HepG2 (cell line): ENCODE measurements at regions not wholly inside any gene's neighbourhood (a gene's known extent, or its start where the extent isn't known, plus 50 kb on each side); places are given as distances from the start of the nearest gene placed in this dataset.

ENCODE experiments used
- ATAC-seq: fragments of 200-7000 bp; cut with Tn5 transposase; 3 replicates; pipeline ENCODE4 v1.9.1; 2020; ENCODE audit warnings: mild to moderate bottlenecking, moderate library complexity
- BruUV-seq: library from RNA; stranded (reverse); fragments of 400-500 nt; replicated peaks from 2 replicates; lab custom pipeline; 2021; lab: Mats Ljungman, UMichigan
- CTCF ChIA-PET: fragments of 300-600 bp; formaldehyde crosslinking; extraction: SDS; loops from one replicate; lab custom pipeline; 2021; ENCODE audit warnings: low total read pairs, inconsistent platforms, low intra/inter-chr PET ratio; lab: Yijun Ruan, JAX
- POLR2A ChIA-PET: fragments of 350-600 bp; sonication (Branson Sonifier 250); formaldehyde crosslinking; loops from one replicate; lab custom pipeline; 2020; ENCODE audit warnings: antibody characterized with exemption, inconsistent platforms; lab: Yijun Ruan, JAX
- DNase-seq: peaks from one replicate; pipeline ENCODE4 v3.0.0-alpha.2; 2015; ENCODE audit warnings: low spot score
- FAIRE-seq: peaks from 3 replicates; lab custom pipeline; 2011; peaks lifted over from hg19 to GRCh38; lab: Jason Lieb, UNC
- H2AFZ ChIP-seq: one replicate; pipeline ENCODE4 v1.6.1; 2011; ENCODE audit warnings: low read length, inconsistent platforms
- H3K27ac ChIP-seq: fragments of 300-600 bp; 3 replicates; pipeline ENCODE4 v1.8.0; 2011; ENCODE audit warnings: mixed run types, mild to moderate bottlenecking, mixed read lengths, low read length, inconsistent platforms; ENCODE audit not compliant: insufficient read depth; ENCODE audit errors: extremely low read length
- H3K27me3 ChIP-seq, 2 experiments: fragments of 200-600 bp in 1 of 2; 2 replicates in 1 of 2; 3 replicates in 1 of 2; pipeline versions ENCODE4 v1.6.0 to v1.8.0; 2011; ENCODE audit warnings: low read length in 2 of 2, mild to moderate bottlenecking in 2 of 2, moderate library complexity in 2 of 2, inconsistent platforms in 1 of 2; ENCODE audit not compliant: insufficient read depth in 2 of 2, control insufficient read depth in 1 of 2
- H3K36me3 ChIP-seq, 2 experiments: fragments of 200-600 bp in 1 of 2; replicated peaks in 1 of 2; 2 replicates in 1 of 2; 3 replicates in 1 of 2; pipeline versions ENCODE4 v1.5.1 to v1.8.0; 2011; ENCODE audit warnings: low read length in 2 of 2, inconsistent platforms in 1 of 2; ENCODE audit not compliant: insufficient read depth in 2 of 2, control insufficient read depth in 1 of 2
- H3K4me1 ChIP-seq: 2 replicates; pipeline ENCODE4 v1.5.1; 2012; ENCODE audit warnings: low read length, inconsistent platforms; ENCODE audit not compliant: insufficient read depth
- H3K4me2 ChIP-seq: 2 replicates; pipeline ENCODE4 v1.6.0; 2011; ENCODE audit warnings: low read depth, low read length, inconsistent platforms
- H3K4me3 ChIP-seq, 3 experiments: fragments of 200-600 bp in 1 of 3; sonication (generic), shearing (Covaris generic) in 1 of 3; replicated peaks in 1 of 3; 2 replicates each; pipeline ENCODE4 v1.5.1; 2011 to 2016; ENCODE audit warnings: low read length in 3 of 3, inconsistent platforms in 2 of 3, low read depth in 2 of 3, mild to moderate bottlenecking in 2 of 3, control low read depth in 1 of 3, mixed read lengths in 1 of 3; ENCODE audit not compliant: insufficient read depth in 1 of 3
- H3K79me2 ChIP-seq: one replicate; pipeline ENCODE4 v1.6.1; 2011; ENCODE audit warnings: low read length, inconsistent platforms; ENCODE audit not compliant: insufficient read depth
- H3K9ac ChIP-seq: 2 replicates; pipeline ENCODE4 v1.6.0; 2011; ENCODE audit warnings: mild to moderate bottlenecking, low read depth, low read length, inconsistent platforms; ENCODE audit not compliant: insufficient read depth
- H3K9me3 ChIP-seq: 2 replicates; pipeline ENCODE4 v1.5.1; 2012; ENCODE audit warnings: mild to moderate bottlenecking, low read length
- H4K20me1 ChIP-seq: 2 replicates; pipeline ENCODE4 v1.6.0; 2011; ENCODE audit warnings: inconsistent platforms, mild to moderate bottlenecking, low read length, moderate library complexity; ENCODE audit not compliant: insufficient read depth
- ATF2 ChIP-seq: sonication (generic); formaldehyde crosslinking; IDR thresholded peaks from 2 replicates; pipeline ENCODE4 v1.4.0; 2020; ENCODE audit warnings: missing genetic modification reagents
- CCDC6 ChIP-seq: sonication (generic); formaldehyde crosslinking; IDR thresholded peaks from 2 replicates; pipeline ENCODE4 v1.8.1; 2022; ENCODE audit warnings: mild to moderate bottlenecking, missing genetic modification reagents, moderate library complexity
- HNRNPH1 ChIP-seq: fragments of 200-400 bp; formaldehyde crosslinking; optimal IDR thresholded peaks from 2 replicates; pipeline ENCODE3; 2017; ENCODE audit warnings: mild to moderate bottlenecking, low read depth, low read length
- KAT2B ChIP-seq: fragments of 150-350 bp; IDR thresholded peaks from 2 replicates; pipeline ENCODE4 v1.6.1; 2014; ENCODE audit warnings: low read depth, low read length, borderline replicate concordance
- RBM22 ChIP-seq: fragments of 200-400 bp; formaldehyde crosslinking; optimal IDR thresholded peaks from 2 replicates; pipeline ENCODE3; 2017; ENCODE audit warnings: mild to moderate bottlenecking, low read length, moderate library complexity
- SOX6 ChIP-seq, 2 experiments: fragments of 450-650 bp in 1 of 2; sonication (generic) in 1 of 2; formaldehyde crosslinking in 1 of 2; IDR thresholded peaks; 2 replicates each; pipeline versions ENCODE4 v1.4.0 to v1.6.1; 2017 to 2020; ENCODE audit warnings: antibody characterized with exemption in 1 of 2, mild to moderate bottlenecking in 1 of 2, missing genetic modification reagents in 1 of 2
- ZNF263 ChIP-seq: sonication (generic); formaldehyde crosslinking; IDR thresholded peaks from 2 replicates; pipeline ENCODE4 v1.4.0; 2020; ENCODE audit warnings: missing genetic modification reagents
- ZNF580 ChIP-seq: IDR thresholded peaks from 2 replicates; pipeline ENCODE4 v1.6.1; 2016; ENCODE audit warnings: low read depth, borderline replicate concordance
- ZNF784 ChIP-seq: sonication (generic); formaldehyde crosslinking; IDR thresholded peaks from 2 replicates; pipeline ENCODE4 v1.5.1; 2020; ENCODE audit warnings: missing genetic modification reagents, mild to moderate bottlenecking, borderline replicate concordance
- WGBS: methylation state at CpG from one replicate; pipeline ENCODE4 v1.1.6; 2017; ENCODE audit warnings: low lambda C conversion rate; 5-methylcytosine and 5-hydroxymethylcytosine counted together
- in situ Hi-C: cut with HindIII; loops from 2 replicates; pipeline ENCODE4 v1.10.0; 2017; ENCODE audit warnings: low pct_unique_long_range_greater_than_20kb; ENCODE audit not compliant: extremely low pct_ligation_motif_present
- intact Hi-C: fragments of 100-400 bp; cut with micrococcal nuclease; formaldehyde crosslinking; loops from one replicate; pipeline ENCODE4 v1.10.0; 2022; ENCODE audit not compliant: unreplicated experiment
- TF ChIP-seq, protein P1 (sequence below): sonication (generic); formaldehyde crosslinking; IDR thresholded peaks from 2 replicates; pipeline ENCODE4 v1.8.0; 2022; ENCODE audit warnings: mild to moderate bottlenecking, missing genetic modification reagents, moderate library complexity
- TF ChIP-seq, protein P2 (sequence below): sonication (generic); formaldehyde crosslinking; IDR thresholded peaks from 2 replicates; pipeline ENCODE4 v1.4.0; 2020; ENCODE audit warnings: missing genetic modification reagents, borderline replicate concordance
- TF ChIP-seq, protein P3 (sequence below): sonication (generic); formaldehyde crosslinking; conservative IDR thresholded peaks from 2 replicates; pipeline ENCODE4 v1.8.1; 2023; ENCODE audit warnings: missing genetic modification reagents
- TF ChIP-seq, protein P4 (sequence below): sonication (generic); formaldehyde crosslinking; IDR thresholded peaks from 2 replicates; pipeline ENCODE4 v1.5.0; 2020; ENCODE audit warnings: missing genetic modification reagents, mild to moderate bottlenecking, borderline replicate concordance

DNA sequence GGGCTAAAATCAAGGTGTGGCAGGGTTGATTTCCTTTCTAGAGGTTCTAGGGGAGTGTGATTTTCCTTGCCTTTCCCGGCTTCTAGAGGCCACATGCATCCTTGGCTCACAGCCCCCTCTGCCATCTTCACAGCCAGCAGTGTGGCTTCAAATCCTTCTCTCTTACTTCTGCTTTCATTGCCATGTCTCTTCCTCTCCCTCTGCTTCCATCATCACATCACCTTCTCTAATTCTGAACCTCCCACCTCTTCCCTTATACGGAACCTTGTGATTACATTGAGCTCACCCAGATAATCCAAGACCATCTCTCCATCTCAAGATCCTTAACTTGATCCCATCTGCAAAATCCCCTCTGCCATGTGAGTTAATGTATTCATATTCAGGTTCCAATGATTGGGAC lies 56.2 kb upstream of the RMDN2 start (continued):
- TF ChIP-seq CCDC6 (CRISPR knock-in tag) (no peak), SOX6 (IDR thresholded peaks at IDR 0.05) (no peak), SOX6 (CRISPR knock-in tag; IDR thresholded peaks at IDR 0.05) (no peak), RBM22 (no peak)
- TF ChIP-seq, protein P1, sequence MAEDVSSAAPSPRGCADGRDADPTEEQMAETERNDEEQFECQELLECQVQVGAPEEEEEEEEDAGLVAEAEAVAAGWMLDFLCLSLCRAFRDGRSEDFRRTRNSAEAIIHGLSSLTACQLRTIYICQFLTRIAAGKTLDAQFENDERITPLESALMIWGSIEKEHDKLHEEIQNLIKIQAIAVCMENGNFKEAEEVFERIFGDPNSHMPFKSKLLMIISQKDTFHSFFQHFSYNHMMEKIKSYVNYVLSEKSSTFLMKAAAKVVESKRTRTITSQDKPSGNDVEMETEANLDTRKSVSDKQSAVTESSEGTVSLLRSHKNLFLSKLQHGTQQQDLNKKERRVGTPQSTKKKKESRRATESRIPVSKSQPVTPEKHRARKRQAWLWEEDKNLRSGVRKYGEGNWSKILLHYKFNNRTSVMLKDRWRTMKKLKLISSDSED (CRISPR knock-in tag) = no peak

GRCh38 chr2:37869304-37869703 lies 55.8 kb upstream of the RMDN2 start:
- Histone ChIP-seq H3K79me2 (no peaks in the 10 kb centered on the region), H3K9ac (no peak overlapping the region), H3K27me3 (peaks cover 2 to 51% of the 10 kb centered on the region in 2 experiments; a peak in 4 of 5 replicates), H3K4me2 (no peak overlapping the region), H3K4me3 (no peak overlapping the region), H3K9me3 (no peaks in the 10 kb centered on the region), H3K4me1 (no peaks in the 10 kb centered on the region), H4K20me1 (no peaks in the 10 kb centered on the region), H2AFZ (no peak overlapping the region), H3K36me3 (no peaks in the 10 kb centered on the region), H3K27ac (no peak overlapping the region)
- ChIA-PET POLR2A (no interaction called here), CTCF (no interaction called here)
- in situ Hi-C loops (no loop called here), intact Hi-C loops (no loop called here)
- FAIRE-seq = no peak
- WGBS = 0% methylated on average over 2 of the region's 2 CpGs
- no peak for DNase-seq
- TF ChIP-seq ZNF263 (CRISPR knock-in tag) (no peak), ZNF580 (CRISPR knock-in tag) (no peak), ZNF784 (CRISPR knock-in tag) (no peak), KAT2B (no peak), ATF2 (CRISPR knock-in tag) (no peak), HNRNPH1 (no peak)
- TF ChIP-seq, protein P2, sequence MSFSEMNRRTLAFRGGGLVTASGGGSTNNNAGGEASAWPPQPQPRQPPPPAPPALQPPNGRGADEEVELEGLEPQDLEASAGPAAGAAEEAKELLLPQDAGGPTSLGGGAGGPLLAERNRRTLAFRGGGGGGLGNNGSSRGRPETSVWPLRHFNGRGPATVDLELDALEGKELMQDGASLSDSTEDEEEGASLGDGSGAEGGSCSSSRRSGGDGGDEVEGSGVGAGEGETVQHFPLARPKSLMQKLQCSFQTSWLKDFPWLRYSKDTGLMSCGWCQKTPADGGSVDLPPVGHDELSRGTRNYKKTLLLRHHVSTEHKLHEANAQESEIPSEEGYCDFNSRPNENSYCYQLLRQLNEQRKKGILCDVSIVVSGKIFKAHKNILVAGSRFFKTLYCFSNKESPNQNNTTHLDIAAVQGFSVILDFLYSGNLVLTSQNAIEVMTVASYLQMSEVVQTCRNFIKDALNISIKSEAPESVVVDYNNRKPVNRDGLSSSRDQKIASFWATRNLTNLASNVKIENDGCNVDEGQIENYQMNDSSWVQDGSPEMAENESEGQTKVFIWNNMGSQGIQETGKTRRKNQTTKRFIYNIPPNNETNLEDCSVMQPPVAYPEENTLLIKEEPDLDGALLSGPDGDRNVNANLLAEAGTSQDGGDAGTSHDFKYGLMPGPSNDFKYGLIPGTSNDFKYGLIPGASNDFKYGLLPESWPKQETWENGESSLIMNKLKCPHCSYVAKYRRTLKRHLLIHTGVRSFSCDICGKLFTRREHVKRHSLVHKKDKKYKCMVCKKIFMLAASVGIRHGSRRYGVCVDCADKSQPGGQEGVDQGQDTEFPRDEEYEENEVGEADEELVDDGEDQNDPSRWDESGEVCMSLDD (CRISPR knock-in tag) = no peak
- TF ChIP-seq, protein P3, sequence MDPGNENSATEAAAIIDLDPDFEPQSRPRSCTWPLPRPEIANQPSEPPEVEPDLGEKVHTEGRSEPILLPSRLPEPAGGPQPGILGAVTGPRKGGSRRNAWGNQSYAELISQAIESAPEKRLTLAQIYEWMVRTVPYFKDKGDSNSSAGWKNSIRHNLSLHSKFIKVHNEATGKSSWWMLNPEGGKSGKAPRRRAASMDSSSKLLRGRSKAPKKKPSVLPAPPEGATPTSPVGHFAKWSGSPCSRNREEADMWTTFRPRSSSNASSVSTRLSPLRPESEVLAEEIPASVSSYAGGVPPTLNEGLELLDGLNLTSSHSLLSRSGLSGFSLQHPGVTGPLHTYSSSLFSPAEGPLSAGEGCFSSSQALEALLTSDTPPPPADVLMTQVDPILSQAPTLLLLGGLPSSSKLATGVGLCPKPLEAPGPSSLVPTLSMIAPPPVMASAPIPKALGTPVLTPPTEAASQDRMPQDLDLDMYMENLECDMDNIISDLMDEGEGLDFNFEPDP (CRISPR knock-in tag) = no peak
- TF ChIP-seq, protein P4, sequence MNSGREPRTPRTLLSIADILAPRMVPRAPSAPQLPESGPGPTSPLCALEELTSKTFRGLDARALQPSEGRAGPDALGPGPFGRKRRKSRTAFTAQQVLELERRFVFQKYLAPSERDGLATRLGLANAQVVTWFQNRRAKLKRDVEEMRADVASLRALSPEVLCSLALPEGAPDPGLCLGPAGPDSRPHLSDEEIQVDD (CRISPR knock-in tag) = no peak
- no TSS peak for BruUV-seq
- no peak for ATAC-seq
